GM19324 (cell line): ENCODE measurements at regions not wholly inside any gene's neighbourhood (a gene's known extent, or its start where the extent isn't known, plus 50 kb on each side); places are given as distances from the start of the nearest gene placed in this dataset.
"Not testable (repeated sequence)": the region's sequence is repeated elsewhere in the genome, so short reads cannot be mapped to it uniquely, and the experiment has no call there.

ENCODE experiments used
- ATAC-seq: cut with Tn5 transposase; IDR thresholded peaks from one replicate; pipeline ENCODE4 v1.9.1; 2021; ENCODE audit warnings: mild to moderate bottlenecking, moderate library complexity; ENCODE audit not compliant: unreplicated experiment, low FRiP score

GRCh38 chr10:28190196-28190595 is 112.7 kb downstream of the MPP7 start:
- no peak for ATAC-seq

GRCh38 chr10:28188526-28188925 is 114.3 kb downstream of the MPP7 start:
- no peak for ATAC-seq

- no peak for ATAC-seq
These were observed 115.8 kb downstream of the MPP7 start for GRCh38 chr10:28186887-28187578.

GRCh38 chr10:28186461-28186860 is 116.4 kb downstream of the MPP7 start:
- no peak for ATAC-seq

- no peak for ATAC-seq
These were observed 118.1 kb downstream of the MPP7 start for GRCh38 chr10:28184810-28185209.

- no peak for ATAC-seq
These were observed 121.3 kb downstream of the MPP7 start for GRCh38 chr10:28181478-28182096.

GRCh38 chr10:28180654-28181053 is 122.2 kb downstream of the MPP7 start:
- ATAC-seq, result no peak

- ATAC-seq, result no peak
These were observed 123.1 kb downstream of the MPP7 start for GRCh38 chr10:28179743-28180099.

GRCh38 chr10:28179006-28179742 is 123.7 kb downstream of the MPP7 start:
- ATAC-seq, result no peak

- ATAC-seq, result no peak
These were observed 124.8 kb downstream of the MPP7 start for GRCh38 chr10:28177944-28178637.

- ATAC-seq, result not testable (repeated sequence)
These were observed 126.4 kb downstream of the MPP7 start for GRCh38 chr10:28176498-28176897.

GRCh38 chr10:28172223-28172610 is 130.6 kb downstream of the MPP7 start:
- ATAC-seq, result no peak

GRCh38 chr10:28171468-28172222 is 131.2 kb downstream of the MPP7 start:
- no peak for ATAC-seq

GRCh38 chr10:28169525-28169924 is 133.3 kb downstream of the MPP7 start:
- ATAC-seq, result peak; percentile 96

- ATAC-seq, result no peak
These were observed 141.9 kb downstream of the MPP7 start for GRCh38 chr10:28160866-28161405.

- no peak for ATAC-seq
These were observed 145.5 kb downstream of the MPP7 start for GRCh38 chr10:28157379-28157778.

GRCh38 chr10:28155726-28156125 is 147.1 kb downstream of the MPP7 start:
- no peak for ATAC-seq

GRCh38 chr10:28151636-28152035 is 151.2 kb downstream of the MPP7 start:
- no peak for ATAC-seq

GRCh38 chr10:28149746-28150145 is 150.9 kb upstream of the ODAD2 start:
- no peak for ATAC-seq

- ATAC-seq, result no peak
These were observed 148.8 kb upstream of the ODAD2 start for GRCh38 chr10:28147706-28148105.
